ENCODE measurements at regions not wholly inside any gene's neighbourhood (a gene's known extent, or its start where the extent isn't known, plus 50 kb on each side); places are given as distances from the start of the nearest gene placed in this dataset.

DNA sequence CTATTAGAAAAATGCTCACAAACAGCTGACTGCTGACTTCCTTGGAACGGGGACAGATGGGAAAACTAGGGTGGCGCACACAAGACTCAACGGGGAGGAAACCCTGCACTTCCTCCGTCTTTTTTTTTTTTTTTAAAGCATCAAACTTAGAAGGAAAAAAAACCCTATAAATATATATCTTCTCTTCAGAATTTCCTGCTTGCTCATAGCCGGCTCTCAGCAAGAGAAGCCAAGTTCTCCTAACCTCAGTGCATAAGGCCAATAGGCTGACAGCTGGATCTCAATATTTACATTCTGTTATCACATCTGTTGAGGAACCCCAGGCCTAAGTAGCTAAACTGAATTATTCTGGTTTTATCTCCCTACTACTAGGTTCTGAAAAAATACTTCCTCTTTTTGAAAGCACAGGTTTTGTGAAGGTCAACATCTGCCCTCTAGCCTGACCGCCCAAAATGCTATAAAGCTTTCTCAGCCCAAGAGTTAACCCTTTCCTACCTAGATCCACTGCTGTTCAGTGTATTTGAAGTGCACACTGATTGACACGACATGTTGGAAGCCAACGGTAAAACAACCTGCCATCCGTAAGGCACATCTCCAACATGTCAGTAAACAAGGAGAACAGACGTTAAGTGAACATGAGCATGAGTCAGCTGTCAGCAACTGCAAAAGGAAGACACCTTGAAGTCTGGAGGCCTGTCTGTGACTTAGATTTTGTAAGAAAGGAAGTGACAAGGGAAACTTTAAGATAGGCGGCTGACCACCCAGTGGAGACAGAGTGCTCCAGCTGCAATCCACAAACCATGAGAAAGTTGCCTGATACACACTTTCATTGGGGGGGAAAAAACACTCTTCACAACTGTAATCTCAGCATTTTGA, 83.8 kb downstream of the EBLN1 start (continued):
- TF ChIP-seq, protein P1, sequence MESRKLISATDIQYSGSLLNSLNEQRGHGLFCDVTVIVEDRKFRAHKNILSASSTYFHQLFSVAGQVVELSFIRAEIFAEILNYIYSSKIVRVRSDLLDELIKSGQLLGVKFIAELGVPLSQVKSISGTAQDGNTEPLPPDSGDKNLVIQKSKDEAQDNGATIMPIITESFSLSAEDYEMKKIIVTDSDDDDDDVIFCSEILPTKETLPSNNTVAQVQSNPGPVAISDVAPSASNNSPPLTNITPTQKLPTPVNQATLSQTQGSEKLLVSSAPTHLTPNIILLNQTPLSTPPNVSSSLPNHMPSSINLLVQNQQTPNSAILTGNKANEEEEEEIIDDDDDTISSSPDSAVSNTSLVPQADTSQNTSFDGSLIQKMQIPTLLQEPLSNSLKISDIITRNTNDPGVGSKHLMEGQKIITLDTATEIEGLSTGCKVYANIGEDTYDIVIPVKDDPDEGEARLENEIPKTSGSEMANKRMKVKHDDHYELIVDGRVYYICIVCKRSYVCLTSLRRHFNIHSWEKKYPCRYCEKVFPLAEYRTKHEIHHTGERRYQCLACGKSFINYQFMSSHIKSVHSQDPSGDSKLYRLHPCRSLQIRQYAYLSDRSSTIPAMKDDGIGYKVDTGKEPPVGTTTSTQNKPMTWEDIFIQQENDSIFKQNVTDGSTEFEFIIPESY (CRISPR knock-in tag; IDR thresholded peaks at IDR 0.05) = peak; percentile 55; the same call in 1 of the 2 replicates
- TF ChIP-seq RAD51 (IDR thresholded peaks at IDR 0.05; ENCODE audit: borderline replicate concordance, low read depth) (0 out of 2 replicates have a peak, but pooled peaks have one; percentile 20), KDM1A (IDR thresholded peaks at IDR 0.05) (peak; percentile 96 to 98), YY1 (IDR thresholded peaks at IDR 0.05; ENCODE audit: borderline replicate concordance in 1 of 3, control insufficient read depth in 1 of 3, extremely low read depth in 1 of 3, insufficient read depth in 3 of 3, insufficient read length in 1 of 3, insufficient replicate concordance in 2 of 3, low read depth in 1 of 3, low read length in 2 of 3) (no peak), ZNF184 (CRISPR knock-in tag; IDR thresholded peaks at IDR 0.05) (no peak), SRSF7 (optimal IDR thresholded peaks at IDR 0.05; ENCODE audit: low read depth, low read length) (no peak), ZNF561 (CRISPR knock-in tag; conservative IDR thresholded peaks at IDR 0.05) (no peak), ZNF766 (CRISPR knock-in tag; conservative IDR thresholded peaks at IDR 0.05) (peak; percentile 78), ZNF586 (CRISPR knock-in tag; conservative IDR thresholded peaks at IDR 0.05) (no peak), SMARCB1 (IDR thresholded peaks at IDR 0.05; ENCODE audit: insufficient read length, low read depth) (no peak), RCOR1 (IDR thresholded peaks at IDR 0.05; ENCODE audit: borderline replicate concordance in 1 of 2, low read depth in 2 of 2, low read length in 2 of 2) (peak; percentile 80 to 92), ERF (CRISPR knock-in tag; IDR thresholded peaks at IDR 0.05) (no peak; the same call in 1 of the 2 replicates), PRPF4 (IDR thresholded peaks at IDR 0.05; ENCODE audit: insufficient read depth, low read depth, low read length, poor library complexity, severe bottlenecking) (no peak), LARP7 (IDR thresholded peaks at IDR 0.05) (no peak), ZNF57 (CRISPR knock-in tag; IDR thresholded peaks at IDR 0.05) (no peak), SIX5 (IDR thresholded peaks at IDR 0.05; ENCODE audit: borderline replicate concordance in 1 of 2, insufficient read depth in 1 of 2, low read depth in 1 of 2, low read length in 2 of 2) (no peak)
- TF ChIP-seq, protein P2, sequence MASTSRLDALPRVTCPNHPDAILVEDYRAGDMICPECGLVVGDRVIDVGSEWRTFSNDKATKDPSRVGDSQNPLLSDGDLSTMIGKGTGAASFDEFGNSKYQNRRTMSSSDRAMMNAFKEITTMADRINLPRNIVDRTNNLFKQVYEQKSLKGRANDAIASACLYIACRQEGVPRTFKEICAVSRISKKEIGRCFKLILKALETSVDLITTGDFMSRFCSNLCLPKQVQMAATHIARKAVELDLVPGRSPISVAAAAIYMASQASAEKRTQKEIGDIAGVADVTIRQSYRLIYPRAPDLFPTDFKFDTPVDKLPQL (IDR thresholded peaks at IDR 0.05; ENCODE audit: extremely low read depth, insufficient read length) = no peak
- TF ChIP-seq, protein P3, sequence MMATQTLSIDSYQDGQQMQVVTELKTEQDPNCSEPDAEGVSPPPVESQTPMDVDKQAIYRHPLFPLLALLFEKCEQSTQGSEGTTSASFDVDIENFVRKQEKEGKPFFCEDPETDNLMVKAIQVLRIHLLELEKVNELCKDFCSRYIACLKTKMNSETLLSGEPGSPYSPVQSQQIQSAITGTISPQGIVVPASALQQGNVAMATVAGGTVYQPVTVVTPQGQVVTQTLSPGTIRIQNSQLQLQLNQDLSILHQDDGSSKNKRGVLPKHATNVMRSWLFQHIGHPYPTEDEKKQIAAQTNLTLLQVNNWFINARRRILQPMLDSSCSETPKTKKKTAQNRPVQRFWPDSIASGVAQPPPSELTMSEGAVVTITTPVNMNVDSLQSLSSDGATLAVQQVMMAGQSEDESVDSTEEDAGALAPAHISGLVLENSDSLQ (IDR thresholded peaks at IDR 0.05) = peak; percentile 95
- TF ChIP-seq, protein P4, sequence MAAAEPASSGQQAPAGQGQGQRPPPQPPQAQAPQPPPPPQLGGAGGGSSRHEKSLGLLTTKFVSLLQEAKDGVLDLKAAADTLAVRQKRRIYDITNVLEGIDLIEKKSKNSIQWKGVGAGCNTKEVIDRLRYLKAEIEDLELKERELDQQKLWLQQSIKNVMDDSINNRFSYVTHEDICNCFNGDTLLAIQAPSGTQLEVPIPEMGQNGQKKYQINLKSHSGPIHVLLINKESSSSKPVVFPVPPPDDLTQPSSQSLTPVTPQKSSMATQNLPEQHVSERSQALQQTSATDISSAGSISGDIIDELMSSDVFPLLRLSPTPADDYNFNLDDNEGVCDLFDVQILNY (CRISPR knock-in tag; IDR thresholded peaks at IDR 0.05) = no peak
